ENCODE measurements at regions not wholly inside any gene's neighbourhood (a gene's known extent, or its start where the extent isn't known, plus 50 kb on each side); places are given as distances from the start of the nearest gene placed in this dataset.

- TF ChIP-seq POLR2A (IDR thresholded peaks at IDR 0.05; ENCODE audit: low read depth, low read length) = no peak
- no peak for TF ChIP-seq TAF1 (IDR thresholded peaks at IDR 0.05; ENCODE audit: low read depth, low read length)
- no peak for TF ChIP-seq SPI1 (IDR thresholded peaks at IDR 0.05; ENCODE audit: low read depth, low read length)
- no peak for TF ChIP-seq POLR2AphosphoS5 (IDR thresholded peaks at IDR 0.05; ENCODE audit: low read depth, low read length)
- TF ChIP-seq POU2F2 (IDR thresholded peaks at IDR 0.05; ENCODE audit: low read depth, low read length) = no peak
Observed at GRCh38 chrX:8955511-8955910, 78.4 kb downstream of the FAM9B start.
